ENCODE measurements at regions not wholly inside any gene's neighbourhood (a gene's known extent, or its start where the extent isn't known, plus 50 kb on each side); places are given as distances from the start of the nearest gene placed in this dataset.

DNA sequence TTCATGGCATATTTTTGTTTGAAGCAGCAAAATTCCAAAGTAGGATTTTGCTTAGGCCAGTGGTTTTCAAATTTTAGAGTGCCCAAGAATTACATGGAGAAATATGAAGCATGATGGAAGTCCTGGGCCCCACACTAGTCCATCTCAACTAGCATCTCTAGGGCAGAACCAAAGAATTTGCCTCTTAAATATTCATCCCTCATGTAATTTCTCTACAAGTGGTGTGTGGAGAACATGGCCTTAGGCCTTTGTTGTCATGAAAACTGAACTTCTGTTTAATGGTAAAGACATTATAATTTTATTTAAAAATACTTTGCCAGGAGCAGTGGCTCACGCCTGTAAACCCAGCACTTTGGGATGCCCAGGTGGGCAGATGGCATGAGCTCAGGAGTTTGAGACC, 75.9 kb upstream of the CCNG1 start:
- no peak overlapping the region for H3K27ac ChIP-seq
- TF ChIP-seq, protein P1, sequence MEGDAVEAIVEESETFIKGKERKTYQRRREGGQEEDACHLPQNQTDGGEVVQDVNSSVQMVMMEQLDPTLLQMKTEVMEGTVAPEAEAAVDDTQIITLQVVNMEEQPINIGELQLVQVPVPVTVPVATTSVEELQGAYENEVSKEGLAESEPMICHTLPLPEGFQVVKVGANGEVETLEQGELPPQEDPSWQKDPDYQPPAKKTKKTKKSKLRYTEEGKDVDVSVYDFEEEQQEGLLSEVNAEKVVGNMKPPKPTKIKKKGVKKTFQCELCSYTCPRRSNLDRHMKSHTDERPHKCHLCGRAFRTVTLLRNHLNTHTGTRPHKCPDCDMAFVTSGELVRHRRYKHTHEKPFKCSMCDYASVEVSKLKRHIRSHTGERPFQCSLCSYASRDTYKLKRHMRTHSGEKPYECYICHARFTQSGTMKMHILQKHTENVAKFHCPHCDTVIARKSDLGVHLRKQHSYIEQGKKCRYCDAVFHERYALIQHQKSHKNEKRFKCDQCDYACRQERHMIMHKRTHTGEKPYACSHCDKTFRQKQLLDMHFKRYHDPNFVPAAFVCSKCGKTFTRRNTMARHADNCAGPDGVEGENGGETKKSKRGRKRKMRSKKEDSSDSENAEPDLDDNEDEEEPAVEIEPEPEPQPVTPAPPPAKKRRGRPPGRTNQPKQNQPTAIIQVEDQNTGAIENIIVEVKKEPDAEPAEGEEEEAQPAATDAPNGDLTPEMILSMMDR (conservative IDR thresholded peaks at IDR 0.05): no peak

DNA sequence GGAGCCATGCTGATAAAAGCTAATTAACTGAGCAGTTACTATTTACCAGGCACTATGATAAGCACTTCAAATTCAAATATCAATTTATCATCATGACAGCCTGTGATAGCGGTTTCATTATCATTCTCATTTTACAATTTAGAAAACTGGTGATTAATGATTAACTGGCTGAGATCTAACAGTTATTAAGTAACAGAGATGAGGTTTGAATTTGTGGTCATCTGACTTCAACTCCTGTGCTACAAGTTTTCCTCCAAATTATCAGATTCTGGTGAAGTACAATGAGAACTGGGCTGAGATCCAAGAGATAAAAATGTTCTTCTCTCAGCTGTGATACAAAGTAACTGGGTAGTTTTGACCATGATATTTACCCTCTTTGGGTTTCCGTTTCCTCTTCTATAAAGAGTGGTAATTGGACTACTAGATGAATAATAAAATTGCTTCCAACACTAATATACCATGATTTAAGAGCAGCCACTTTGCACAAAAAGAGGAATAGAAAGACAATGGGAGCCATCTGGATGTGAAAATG, 74.5 kb upstream of the CCNG1 start:
- TF ChIP-seq, protein P1 (conservative IDR thresholded peaks at IDR 0.05): no peak
- H3K27ac ChIP-seq: no peak overlapping the region

DNA sequence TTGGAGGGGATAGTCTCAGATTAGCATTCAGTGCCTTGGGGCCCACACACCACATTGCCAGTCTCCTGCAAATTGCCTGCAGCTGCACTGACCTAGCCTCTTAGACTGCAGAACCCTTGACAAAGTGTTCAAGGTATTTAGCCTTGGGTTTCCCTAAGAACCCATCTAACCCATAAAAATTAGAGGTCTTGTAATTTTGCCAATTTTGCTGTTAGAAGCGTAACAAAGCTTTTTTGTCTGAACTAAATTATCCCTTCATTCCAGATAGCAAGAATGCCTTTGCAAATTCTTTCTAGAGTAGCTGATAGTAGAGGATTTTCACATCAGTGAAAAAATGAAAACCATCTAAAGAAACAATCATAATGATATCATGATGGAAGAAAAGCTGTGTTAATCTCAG, 74.0 kb upstream of the CCNG1 start:
- TF ChIP-seq, protein P1 (conservative IDR thresholded peaks at IDR 0.05): no peak
- no peak overlapping the region for H3K27ac ChIP-seq

DNA sequence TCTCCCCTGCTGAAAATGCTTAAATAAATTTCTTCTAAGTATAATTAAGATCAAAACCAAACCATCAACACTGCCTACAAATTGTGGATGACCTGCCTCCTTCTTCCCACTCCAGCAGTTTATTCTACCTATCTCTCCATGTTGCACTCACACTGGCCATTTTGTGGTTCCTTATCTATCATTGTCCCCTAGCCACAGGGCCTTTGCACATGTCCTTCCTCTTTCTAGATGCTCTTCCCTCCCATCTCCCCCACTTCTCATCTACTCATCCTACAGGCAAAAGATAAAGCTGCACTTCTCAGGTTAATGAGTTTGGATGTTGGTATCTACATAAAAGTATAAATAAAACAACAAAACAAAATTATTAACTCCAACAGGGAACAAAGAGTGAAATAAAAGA, 70.6 kb upstream of the CCNG1 start:
- TF ChIP-seq, protein P1 (conservative IDR thresholded peaks at IDR 0.05): no peak
- H3K27ac ChIP-seq: no peak overlapping the region

DNA sequence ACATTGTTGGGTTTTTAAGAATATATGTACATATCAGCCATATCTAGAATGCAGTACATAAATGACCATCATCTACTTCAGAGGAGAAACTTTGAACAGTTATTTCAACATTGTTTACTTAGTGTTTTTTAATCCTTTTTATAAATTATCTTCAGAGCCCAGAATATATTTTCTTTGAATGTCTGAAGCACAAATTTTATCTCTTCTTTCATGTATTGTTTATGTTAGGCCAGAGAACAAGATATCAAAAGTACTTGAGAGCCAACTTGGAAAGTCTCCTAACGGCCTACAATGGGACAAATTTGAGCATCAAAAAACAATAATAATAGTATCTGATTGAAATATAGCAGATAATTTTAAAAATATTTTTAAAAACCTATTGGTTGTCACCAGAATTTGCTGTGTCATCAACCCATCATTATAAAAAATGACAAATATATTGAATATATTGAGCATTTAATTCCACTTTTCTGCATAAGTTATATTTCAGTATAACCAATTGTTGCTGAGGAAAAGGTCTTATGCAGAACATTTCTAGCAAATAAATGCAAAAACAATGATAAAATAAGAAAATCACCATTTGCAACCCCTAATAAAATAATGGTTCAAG, 67.5 kb upstream of the CCNG1 start:
- TF ChIP-seq, protein P1 (conservative IDR thresholded peaks at IDR 0.05): no peak
- no peak overlapping the region for H3K27ac ChIP-seq

DNA sequence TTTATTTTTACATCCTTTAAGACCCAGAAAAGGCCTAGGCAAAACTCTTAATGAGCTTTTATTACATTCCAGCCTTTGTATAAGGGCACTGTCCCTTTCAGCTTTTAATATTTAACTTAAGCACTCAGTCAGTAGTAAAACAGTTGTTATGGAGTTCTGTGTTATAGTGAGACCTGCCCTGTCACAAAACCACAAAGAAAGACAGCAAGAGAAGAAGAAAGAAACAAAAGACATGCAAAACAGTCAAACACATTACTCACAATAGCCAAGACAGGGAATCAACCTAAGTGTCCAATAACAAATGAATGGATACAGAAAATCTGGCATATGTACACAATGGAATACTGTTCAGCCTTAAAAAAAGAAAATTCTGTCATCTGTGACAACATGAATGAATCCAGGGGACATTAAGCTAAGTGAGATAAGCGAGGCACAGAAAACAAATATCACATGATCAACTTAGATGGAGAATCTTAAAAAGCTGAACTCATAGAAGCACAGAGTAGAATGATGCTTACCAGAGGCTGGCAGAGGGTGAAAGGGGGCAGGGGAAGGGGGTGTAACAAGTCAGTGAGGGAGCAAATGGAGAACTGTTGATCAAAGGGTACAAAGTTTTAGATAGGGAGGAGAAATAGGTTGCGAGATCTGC, 63.8 kb upstream of the CCNG1 start:
- H3K27ac ChIP-seq: no peak overlapping the region
- TF ChIP-seq, protein P1 (conservative IDR thresholded peaks at IDR 0.05): no peak

DNA sequence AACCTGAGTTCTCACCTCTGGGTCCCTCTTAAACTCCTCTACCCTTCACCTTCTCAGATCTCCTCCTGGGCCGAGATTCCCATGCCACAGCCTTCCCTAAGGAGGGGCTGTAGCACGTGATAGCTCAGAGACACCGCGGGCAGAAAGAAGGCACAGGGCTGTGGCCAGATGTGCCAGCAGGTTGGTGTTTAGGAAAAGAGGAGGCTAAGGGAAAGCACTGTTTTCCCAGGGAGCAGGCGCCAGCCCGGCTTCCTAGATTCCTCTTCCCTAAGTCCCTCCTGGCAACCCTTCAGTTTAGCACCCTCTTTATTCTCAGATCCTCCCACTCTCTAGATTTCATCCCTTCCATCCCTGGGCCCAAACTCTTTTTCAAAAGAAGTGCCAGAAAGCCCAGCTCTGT, 59.4 kb upstream of the CCNG1 start:
- TF ChIP-seq, protein P1 (conservative IDR thresholded peaks at IDR 0.05): no peak
- no peak overlapping the region for H3K27ac ChIP-seq

Measured in VCaP (cell line).